Renal cortical epithelial cell (primary cell): ENCODE measurements at regions not wholly inside any gene's neighbourhood (a gene's known extent, or its start where the extent isn't known, plus 50 kb on each side); places are given as distances from the start of the nearest gene placed in this dataset.

Experiments used
- DNase-seq: peaks from one replicate; pipeline ENCODE4 v3.0.0-alpha.2; 2011; ENCODE audit warnings: low read depth

DNA sequence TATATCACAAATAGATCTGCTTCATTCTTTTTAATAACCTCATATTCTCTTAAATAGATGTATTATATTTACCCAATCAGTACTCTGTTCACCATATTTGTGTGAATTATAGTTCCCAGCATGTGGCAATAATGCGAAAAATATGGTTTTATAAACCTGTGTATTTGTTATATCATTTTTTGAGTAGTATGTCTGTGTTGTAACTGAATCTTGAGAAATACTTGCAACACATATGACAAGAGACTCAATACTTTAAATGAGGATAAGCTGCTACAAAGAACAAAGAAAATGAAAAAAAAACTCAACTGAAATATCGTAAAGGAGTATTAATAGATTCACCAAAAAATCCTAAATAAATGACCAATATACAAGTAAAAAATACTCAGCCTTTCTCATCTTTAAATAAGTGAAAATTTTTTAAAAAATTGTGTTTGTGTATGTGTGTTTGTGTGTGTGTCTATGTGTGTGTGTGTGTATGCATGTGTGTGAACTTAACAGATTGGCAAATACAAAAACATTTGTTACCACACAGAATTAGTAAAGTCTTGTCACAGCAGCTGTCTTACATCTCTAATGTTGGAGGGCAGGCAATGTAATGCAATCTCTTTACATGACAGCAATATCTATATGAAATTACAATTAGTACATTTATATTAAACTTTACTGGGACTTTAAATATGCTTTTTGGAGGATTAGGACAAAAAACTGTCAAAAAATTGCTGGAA is 441.9 kb upstream of the MGAT4C start:
- no peak for DNase-seq

DNA sequence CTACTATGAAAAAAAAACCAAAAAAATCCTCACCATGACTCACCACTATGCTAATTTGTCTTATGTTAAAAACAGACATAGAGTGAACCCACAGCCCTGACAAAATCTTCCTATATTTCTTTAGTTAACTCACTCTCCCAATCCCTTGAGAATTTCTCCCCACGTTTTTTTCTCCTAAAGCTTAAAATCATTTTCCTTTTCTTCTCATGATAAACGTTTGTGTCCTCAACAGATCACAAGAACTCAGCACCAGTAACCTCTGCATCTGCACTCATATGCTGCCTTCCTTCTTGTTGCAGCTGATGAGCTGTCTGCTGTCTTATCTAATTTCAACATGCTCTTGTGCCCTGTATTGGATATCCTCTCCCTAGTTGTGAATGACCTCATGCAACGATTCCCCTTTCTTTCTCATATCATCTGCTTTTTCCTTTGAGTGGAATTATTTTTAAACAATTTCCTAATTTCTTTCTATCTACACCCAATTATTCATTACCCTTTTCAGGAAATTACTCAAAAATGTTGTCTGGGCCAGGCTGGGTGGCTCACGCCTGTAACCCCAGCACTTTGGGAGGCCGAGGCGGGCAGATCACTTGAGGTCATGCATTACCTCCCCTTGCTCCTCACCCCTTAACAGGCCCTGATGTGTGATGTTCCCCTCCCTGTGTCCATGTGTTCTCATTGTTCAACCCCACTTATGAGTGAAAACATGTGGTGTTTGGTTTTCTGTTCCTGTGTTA is 427.5 kb upstream of the MGAT4C start:
- DNase-seq = no peak

DNA sequence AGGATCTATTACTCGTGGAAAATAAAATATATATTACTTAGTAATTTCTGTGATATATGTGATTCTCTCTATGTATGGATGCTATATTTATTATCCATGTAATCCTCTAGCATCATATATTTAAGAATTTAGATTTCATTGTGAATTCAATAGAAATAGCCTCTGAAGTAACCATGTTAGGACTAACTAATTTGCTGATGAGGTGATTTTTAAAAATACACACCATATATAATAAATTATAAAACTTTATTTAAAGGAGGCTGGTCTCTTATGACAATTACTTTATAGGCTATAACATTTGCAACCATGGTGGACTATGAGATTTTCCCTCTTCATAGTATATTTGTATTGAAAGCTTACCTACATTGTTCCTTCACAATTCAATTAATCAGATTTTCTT is 424.9 kb upstream of the MGAT4C start:
- no peak for DNase-seq

DNA sequence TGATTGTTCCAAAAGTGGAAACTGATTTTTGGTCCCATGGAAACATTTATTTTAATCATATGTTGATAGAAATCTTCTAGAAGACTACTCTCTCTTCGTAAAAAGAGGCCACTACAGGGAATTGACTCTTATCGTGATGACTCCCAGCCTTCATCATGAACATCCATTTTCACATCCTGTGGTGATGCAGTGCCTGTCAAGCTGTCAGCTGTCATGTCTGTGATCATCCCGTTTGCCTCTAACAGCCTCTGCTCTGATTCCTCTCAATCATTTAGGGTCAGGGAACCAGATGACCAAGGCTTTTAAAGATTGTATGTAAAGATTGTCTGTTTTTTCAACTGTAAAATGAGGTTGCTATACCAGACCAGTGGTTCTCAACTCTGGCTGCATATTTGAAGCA is 419.0 kb upstream of the MGAT4C start:
- DNase-seq = no peak

DNA sequence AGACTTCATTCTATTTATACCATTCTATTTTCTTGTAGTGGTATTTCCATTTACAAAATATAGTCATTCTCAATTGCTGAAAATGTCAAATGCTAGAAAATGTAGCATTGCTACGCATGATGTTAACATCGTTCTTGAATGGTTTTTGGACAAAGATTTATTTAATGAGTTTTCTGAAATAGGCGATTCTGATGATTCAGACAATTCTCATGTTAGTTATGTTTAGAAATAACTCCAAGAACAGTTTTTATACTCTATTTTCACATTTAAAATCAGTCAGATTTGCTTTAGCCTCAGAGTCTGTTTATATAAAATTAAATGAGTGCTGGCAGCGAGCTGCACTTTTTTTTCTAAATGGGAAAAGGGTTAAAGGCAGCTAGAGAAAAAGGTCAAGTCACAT is 414.8 kb upstream of the MGAT4C start:
- no peak for DNase-seq

DNA sequence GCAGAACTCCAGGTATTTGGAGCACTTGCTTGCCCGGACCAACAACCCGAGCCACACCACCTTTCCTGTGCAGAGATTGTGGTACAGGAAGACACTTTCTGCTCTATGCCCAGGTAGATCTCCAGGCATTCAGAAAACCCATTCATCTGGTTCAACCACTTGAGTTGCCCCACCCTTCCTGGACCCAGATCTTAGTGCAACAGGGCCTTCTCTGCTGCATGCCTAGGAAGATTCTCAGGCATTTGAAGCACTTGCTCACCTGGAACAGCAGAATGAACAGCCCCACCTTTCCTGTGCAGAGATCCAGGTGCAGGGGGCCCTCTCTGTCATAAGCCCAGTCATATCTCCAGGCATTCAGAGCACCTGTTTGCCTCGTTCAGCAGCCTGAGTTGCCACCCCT is 412.8 kb upstream of the MGAT4C start:
- peak; percentile 22 for DNase-seq

DNA sequence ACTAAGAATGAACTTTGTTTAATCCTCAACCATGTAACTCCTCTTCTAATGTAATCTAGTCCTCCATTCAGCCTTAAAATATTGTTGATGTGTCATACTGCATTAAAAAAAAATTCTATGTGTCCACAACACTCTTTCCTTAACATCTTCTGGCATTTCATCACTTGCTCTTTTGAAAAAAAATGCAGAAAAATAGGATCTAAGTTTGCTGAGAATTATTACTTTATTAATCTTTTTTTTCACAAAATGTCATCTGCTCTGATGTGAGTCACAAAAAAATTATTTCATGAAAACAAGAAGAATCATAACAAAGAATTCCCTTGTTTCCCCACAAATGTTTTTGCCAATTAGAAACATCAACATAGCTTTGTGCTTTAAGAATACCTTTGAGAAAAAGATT is 410.1 kb upstream of the MGAT4C start:
- no peak for DNase-seq

DNA sequence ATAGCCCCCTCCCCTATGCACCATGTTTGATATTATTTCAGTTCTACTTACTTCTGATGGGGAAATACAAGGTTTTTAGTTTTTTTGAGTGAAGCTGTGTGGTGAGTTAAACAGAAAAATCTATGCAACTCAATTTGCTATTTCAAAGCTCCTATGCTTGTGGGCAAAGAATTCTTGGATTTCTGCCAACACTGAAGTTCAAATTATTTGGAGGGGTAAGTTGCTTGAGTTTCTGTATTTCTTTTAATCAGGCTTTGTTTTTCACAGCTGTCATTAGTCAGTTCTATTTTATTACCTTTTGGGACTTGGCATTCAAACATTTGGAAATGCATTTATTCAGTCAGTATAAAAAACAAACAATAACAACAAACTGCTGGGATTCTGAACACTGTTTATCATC is 407.5 kb upstream of the MGAT4C start:
- peak; percentile 50 for DNase-seq

DNA sequence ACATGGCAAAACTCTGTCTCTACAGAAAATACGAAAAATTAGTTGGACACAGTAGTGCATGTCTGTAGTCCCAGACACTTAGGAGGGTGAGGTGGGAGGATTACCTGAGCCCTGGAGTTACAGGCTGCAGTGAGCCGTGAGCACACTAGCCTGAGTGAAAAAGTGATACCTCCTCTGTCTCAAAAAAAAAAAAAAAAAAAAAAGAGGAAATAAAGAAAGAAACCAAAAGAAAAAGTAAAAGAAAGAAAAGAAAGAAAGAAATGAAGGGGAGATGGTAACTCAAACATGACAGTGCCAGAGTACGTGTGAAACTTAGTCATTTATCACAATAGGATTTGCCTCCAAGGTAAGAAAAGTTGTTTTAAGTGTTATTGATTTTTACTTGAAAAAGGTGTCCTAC is 407.0 kb upstream of the MGAT4C start:
- DNase-seq = no peak

DNA sequence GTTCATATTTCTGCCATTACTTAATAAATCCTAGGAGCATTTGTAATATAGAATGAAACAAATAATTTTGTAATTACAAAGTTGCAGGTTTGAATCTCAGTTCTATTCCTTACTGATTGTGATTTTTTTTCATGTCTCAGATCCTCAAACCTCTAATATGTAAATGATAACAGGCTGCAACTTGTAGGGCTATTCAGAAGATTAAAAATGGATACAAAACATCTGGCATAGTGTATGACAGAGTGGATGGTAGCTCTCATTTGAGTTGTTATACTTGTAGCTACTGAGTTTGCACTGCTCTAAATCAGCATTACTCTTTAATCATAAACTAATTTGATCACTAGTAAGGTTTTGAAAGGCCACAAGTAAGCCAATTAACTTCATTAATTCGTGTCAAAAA is 406.3 kb upstream of the MGAT4C start:
- DNase-seq = no peak

DNA sequence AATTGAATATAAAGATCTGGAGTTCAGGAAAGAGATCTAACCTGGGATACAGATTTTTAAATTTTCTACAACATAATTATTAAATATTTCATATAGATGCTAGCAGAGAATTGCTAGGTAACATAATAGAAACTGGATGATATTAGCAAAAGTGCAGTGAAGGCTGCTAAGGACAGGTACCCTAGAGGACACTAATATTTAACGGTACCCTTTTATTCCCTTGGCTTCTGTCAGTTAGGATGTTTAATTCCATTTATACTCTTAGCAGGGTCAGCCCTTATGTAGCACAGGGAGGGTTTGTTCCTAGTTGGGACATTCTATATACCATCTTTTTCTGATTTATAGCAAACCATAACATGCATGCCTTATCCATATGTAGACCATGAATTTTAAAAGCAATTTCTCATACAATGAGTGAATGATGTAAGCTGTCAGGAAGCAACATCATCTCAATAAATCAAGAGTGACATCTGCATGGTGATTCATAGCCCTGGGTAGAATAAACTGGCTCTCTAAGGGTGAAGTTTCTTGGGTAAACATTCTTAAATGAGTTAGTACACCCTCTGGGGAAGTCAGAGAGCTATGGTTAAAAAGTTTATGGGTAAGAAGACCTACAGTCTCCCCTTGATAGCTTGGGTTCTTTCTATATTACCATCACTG is 404.4 kb upstream of the MGAT4C start:
- DNase-seq = peak; percentile 81

DNA sequence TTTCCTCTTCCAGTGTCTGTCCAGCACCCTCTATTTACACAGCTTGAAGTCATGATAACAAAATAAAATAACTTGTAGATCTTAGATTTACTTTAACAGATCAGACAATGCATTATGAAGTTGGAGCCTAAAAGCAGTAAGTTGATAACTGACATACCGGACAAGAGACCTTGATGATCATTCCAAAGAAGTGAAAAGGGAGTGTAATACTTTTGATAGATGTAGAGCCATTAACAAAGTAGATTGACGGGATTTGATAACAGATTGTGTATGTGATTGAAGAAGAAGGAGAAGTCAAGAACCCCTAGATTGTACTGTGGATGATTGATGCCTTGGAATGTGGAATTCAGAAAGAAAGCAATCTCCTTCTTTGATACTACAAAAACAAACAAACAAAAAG is 403.8 kb upstream of the MGAT4C start:
- no peak for DNase-seq

DNA sequence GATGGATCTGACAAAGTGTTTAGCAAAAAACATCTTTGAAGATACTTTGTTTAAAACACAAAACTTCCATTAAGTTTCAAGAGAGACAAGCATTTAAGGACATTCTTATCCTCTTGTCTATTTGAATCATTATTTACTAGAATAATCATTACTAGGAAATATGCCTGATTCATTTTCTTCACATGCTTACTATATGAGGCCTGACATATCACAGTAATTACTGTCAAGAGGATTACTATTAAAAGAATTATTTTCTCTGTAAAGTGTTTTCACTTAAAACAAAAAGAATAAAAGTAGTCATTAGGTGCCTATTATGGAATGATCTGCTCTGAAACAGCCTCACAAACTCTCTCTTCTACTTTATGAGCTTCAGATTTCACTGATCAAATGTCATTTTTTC is 402.1 kb upstream of the MGAT4C start:
- DNase-seq = no peak

DNA sequence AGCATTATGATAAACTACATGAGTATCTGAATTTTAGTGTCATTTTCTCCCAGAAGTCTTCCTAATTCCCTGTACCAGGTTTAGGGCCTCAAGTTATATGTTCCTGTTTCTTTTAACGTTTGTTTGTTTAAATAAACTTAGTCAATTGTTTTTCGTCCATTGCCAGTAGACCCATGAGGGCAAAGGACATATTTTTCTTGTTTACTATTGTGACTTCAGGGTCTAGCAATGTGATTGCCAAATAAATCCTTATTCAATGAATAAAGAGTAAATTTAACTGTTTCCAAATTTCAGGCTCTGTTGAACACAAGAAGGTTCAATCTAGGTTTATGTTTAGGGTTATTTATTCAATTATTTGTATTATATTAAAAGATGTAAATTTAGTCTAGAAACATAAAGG is 391.6 kb upstream of the MGAT4C start:
- no peak for DNase-seq

DNA sequence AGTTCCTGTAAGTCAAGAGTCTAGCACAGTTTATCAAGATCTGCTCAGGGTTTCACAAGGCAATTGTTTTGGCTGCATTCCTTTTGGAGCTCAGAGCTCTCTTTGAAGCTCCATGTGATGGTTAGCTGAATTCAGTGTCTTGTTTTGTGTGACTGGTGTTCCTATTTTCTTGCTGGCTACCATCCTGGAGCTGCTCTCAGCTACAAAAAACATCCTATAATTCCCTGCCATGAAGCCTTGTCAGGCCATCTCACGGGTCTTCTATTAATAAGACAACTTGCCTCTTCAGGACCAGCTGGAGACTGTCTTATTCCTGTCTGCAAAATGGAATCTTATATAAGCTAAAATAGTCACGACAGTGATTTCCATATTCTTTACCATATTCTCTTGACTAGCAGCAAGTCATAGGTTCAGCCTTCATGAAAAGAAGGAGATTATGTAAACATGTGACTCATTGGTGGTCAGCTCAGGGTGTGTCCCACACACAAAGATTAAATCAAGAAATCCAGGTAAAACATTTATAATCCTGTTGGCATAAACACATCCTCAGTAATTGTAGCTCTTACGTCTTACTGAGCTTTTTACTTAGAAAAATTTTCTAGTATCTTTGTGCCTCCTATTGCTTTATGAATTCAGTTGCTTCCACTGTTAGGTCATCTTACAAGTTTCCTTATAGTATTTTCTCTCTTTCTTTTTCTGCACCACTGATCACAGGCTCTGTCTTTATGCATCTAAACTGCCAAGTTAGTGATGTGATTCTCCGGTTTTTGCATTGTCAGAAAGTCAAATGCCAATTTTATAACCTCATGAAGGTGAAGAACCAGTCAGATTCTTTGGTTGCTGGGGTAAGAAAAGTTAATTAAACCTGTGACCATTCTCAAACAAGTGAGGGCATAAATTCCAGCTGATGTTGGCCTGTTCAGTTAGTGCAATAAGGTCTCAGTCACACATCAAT is 378.5 kb upstream of the MGAT4C start:
- DNase-seq = peak; percentile 76

DNA sequence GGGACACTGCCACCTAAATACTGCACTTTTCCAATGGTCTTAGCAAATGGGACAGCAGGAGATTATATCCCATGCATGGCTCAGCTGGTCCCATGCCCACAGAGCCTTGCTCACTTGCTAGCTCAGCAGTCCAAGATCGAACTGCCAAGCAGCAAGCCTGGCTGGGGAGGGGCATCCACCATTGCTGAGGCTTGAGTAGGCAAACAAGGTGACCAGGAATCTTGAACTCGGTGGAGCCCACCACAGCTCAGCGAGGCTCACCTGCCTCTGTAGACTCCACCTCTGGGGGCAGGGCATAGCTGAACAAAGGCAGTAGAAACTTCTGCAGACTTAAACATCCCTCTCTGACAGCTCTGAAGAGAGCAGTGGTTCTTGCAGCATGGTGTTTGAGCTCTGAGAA is 370.8 kb upstream of the MGAT4C start:
- no peak for DNase-seq

DNA sequence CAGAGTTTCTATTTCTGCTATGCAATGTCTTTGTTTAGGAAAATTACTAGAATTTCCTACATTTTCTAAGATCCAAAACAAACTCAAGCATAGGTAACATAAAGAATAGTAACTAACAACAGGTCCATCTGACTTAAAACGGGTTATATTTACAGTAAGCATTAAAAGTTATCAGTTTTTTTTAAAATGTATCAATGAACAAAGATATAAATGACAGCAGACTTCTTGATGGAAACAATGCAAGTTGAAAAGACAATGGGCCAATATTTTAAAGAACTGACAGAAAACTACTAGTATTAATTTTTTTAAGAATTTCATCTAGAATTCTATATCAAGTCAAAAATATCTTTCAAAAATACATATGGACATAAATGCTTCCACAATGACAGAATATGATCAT is 367.1 kb upstream of the MGAT4C start:
- no peak for DNase-seq

DNA sequence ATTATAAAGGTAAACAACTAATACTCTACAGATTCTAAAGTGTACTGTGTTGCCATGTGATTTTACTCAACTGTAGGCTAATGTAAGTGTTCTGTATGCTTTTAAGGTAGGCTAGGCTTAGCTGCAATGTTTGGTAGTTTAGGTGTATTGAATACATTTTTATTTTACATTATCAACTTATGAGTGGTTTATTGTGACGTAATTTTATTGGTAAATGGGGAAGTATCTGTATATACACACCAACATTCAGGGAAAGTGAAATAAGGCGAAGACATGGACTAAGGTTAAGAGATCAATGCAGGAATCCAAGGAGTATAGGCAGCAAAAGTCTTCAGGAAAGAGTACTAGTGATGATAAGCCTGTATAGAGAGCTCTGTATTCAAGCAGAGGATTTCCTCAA is 365.8 kb upstream of the MGAT4C start:
- no peak for DNase-seq

DNA sequence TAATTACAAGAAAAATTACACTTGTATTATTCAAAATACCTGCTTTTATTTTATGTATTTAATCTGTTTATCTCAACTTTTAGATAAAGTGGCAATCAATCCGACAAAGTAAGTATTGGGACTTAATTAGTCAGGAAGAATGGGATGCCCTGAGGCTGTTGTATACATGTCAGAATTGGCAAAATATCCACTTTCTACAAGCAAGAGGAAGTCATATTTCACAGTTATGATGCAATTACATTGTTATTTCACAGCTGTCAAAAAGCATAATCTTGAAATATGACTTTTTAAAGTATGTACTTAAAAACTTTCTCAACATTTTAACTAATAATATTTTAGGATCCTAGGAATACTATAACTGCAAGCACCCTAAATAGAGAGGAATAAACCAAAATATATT is 357.1 kb upstream of the MGAT4C start:
- no peak for DNase-seq

DNA sequence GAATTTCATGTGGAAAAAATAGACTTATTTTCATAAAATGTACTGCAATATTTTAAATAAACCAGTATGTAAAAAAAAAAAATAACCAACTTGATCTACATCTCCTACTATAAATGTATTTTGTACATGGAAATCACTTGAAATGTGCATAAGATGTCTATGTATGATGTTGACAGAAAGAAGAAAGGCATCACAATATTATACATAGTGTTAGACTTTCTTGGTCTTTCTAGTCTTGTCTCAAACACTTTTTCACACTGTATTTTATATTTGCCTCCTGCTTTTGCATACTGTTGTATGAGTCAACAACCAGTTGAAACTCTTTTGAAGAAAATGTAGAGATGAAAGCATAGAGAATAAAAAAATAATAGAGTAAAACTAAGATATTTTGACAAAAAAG is 352.4 kb upstream of the MGAT4C start:
- no peak for DNase-seq

DNA sequence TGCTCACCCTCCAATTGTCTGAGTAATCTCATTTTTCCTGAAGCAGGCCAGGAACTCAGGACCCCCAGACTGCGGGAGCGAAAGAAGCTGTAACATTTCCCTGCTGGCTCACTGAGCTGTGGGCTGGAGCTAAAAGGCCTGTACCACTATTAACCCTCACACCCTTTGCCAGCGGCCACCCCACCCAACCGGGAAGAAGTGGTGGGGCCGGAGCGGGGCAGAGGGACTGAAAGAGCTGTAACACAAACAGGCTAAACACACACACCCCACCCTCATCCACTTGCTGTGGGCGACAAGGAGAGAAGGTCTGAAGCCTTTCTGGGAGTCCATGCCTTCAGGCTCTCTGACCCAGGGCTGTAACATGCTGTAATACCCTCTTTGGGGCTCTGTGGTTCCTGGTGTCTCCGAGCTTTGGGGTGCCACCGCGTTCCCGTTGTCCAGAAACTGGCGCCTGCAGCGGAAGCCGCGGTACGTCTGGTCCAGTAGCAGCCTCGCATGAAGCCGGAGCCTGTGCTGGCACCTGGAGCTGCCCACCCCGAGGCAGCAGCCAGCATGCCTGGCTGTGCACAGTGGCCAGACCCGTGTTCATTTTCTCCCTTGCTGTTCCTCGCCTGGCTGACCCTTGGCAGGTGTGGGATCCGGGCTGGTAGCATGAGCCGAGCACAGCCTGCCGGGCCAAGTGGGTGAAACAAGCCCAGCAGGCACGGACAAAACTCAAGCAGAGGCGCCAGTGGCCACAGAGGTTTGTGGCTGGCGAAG is 345.5 kb upstream of the MGAT4C start:
- DNase-seq = no peak
